Kidney tubule cell (primary cell): ENCODE measurements at regions not wholly inside any gene's neighbourhood (a gene's known extent, or its start where the extent isn't known, plus 50 kb on each side); places are given as distances from the start of the nearest gene placed in this dataset.
A peak's percentile ranks its signal among the peaks of the same experiment; 100 is the strongest.

Experiments
- DNase-seq: peaks from one replicate; pipeline ENCODE4 v3.0.0-alpha.2; 2018; ENCODE audit warnings: low spot score

- DNase-seq: no peak
Measured at GRCh38 chr3:102183186-102183585, 251.6 kb upstream of the ZPLD1 start.

DNA sequence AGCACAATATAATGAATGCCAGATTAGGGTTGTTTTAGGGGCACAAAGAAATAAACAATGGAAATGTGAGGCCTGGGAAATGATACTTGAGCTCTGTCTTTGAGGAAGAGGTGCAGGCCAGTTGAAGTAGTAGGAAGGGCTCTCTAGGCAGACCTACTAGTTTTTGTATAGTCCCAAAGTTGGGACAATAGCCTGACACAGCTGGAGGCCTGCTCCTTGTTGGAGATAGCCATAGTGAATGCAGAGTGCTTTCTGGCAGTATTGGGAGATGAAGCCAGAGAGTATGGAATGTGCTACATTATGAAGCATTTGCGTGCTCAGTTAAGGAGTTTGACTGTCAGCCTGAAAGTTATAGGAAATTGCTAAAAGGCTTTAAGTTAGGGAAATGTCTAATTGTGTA, 251.2 kb upstream of the ZPLD1 start:
- no peak for DNase-seq

DNA sequence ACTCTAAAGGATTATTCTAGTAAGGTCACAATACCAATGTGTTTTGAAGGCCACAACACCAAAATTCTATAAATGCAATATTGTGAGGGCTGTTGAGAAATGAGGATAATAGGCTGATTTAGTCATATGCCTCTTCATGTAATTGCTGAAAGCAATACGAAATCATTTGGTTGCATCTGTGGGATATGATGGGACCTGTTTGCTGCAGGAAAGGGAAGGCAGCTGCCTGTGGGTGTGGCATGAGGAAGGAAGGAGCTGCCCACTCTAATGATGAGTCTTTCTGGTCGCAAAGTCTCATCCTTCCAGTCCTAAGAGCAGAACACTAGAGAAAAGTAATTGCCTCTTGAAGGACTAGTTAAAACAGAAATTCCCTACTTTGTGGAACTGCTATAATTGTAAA, 245.3 kb upstream of the ZPLD1 start:
- DNase-seq: no peak

DNA sequence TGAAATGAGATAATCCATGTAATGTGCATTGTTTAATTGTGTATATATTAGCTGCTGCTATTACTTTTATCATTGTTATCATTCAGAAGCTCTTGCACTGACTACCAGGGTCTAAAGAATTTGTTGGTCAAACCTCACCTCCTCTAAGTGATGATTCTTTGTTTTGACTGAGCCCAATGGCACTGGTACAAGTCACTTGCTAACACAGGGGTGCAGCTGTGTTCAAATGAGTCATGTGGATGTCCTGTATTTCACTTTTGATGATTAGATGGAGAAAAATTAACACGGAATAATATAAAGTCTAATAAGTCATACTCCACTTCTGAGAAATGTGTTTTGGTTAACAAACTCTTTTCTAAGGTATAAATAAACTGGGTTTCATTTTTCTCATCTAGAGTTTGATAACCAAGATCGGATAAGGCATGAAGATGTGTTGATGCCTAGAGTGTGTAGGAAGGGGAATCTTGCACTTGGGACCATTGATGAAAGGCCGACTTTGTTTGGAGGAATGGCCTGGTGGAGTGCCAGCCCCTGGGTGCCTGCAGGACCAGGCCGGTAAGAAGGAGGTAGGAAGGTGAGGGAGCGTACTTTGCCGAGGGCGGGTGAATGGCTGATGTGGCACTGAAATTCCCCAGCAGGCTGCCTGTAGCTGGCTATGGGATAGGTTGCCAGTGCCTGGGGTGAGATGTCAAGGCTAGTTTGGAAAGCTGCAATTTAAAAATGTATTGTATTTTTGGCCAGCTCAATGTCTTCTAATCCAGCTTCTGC, 244.7 kb upstream of the ZPLD1 start:
- DNase-seq: peak; percentile 80

GRCh38 chr3:102192575-102192974, 242.2 kb upstream of the ZPLD1 start:
- DNase-seq: peak; percentile 79

DNA sequence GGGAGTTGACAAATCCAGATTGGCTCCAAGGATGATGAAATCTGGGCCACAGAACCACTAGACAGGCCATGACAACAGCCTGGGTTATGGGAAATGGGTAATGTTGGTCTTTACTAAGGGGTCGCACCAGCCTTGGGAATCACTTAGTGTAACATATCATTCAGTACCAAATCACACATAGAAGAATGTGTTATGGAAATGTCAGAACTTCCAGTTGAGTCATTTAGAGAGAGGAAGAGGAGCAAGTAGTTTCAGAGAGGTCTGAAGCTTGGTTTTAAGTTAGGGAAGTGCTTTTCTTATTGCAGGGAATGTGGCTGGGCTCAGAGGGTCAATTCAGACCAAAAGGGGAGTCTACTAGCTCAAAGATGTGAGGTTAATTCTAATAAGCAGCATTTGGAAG, 241.6 kb upstream of the ZPLD1 start:
- peak; percentile 51 for DNase-seq

DNA sequence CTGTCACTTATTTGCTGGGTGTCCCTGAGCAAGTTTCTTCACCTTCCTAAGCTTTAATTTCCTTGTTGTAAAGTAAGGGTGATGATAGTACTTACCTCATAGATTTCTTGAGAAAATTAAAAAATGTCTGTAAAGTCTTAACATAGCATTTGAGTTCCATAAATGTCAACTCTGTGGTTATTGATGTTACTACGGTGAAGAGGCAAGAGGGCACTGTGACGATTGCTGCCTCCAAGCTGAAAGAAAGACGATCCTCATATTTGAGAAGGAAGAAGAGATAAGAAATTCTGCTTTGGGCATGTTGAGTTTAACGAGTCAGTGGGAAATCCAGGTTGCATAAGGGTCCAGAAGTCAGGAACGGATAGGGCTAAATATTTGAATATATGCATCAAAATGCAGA, 240.8 kb upstream of the ZPLD1 start:
- DNase-seq: no peak

- peak; percentile 7 for DNase-seq
Measured at GRCh38 chr3:102194760-102195159, 240.1 kb upstream of the ZPLD1 start.

DNA sequence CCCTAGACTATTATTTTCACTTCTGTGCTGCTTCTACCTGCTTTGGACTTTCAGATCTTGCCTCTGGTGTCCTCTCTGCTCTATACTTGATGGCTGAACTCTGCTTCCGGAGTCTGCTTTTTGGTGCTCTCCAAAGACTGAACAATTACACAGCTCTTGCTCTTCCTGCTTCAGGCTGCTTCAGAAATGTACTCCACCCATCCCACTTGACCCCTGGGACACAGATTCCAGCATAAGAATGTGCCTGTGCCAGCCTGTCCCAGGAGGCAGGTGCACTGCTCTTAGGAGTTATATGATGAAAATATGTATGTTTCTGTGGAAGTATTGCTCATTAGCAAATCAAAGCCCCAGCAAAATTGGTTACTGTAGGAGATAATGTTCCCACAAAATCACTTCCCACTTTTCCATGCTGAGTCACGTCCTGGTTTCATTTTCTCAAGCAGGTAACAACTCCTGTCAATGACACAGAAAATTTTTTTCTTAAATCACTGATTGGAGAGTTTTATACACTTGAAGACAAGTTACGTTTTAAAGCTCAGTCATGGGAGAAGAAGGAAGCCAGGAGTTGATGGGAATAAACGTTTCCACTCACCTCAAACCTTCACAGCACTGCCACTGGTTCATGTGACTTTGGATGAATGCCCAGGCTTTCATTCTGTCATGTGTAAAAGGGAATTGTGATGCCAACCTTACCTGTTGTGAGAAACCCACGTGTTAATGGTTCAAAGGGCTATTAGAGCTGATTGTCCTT, 239.4 kb upstream of the ZPLD1 start:
- peak; percentile 97 for DNase-seq

DNA sequence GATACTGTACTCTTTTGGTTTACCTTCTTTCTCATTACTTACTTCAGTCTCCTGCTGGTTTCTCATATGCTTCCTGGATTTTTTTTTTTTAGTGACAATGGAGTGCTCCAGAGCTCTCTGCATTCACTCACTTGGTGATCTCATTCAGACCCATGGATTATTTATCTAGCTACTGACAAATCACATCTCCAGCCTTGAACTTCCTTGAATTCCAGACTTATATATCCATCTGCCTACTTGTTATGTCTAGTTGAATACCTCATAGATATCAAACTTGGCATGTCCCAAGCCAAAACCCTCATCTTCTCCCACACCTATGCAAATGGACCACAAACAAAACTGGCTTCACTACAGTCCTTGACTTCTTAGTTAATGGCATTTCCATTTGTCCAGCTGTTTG, 234.7 kb upstream of the ZPLD1 start:
- DNase-seq: peak; percentile 90

DNA sequence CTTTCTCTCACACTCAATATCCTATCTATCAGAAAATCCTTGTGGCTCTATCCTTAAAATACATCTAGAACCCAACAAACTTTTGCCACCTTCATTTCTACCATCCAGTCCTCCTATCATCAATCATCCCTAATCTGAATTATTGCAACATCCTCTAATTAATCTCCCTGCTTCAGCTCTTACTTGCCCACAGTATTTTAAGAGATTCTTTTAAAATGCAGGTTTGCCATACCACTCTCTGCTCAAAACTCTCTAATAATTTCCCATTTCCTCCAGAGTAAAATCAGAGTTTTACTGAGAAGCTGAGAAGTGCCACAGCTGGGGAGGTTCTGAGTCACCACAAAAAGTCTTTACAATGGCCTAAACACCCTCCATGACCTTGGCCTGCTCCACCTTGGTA, 234.3 kb upstream of the ZPLD1 start:
- DNase-seq: no peak

GRCh38 chr3:102205647-102206046, 229.2 kb upstream of the ZPLD1 start:
- DNase-seq: no peak

DNA sequence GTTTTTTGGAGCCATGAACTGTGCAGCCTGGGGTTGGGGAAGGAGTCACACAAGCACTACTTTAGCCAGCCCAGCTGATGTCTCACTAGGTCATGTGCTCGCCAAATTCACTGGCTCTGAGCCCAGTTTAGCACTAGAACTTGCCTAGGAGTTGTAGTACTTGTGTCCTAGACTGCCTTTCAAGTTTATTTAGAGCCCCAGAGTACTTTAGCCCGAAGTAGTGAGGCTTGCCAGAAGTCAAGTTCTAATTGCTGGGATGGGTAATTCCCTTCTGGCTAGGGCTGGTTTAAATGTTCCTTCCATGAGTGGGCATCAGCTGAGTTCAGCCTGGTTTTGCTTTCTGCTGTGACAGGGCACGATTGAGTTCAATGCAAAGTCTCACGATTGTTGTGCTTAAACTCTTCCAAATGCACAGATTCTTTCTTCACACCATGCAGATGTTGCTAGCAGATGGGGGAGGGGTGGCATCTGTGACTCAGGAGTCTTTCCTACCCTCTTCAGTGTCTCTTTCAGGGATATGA, 228.2 kb upstream of the ZPLD1 start:
- peak; percentile 81 for DNase-seq

DNA sequence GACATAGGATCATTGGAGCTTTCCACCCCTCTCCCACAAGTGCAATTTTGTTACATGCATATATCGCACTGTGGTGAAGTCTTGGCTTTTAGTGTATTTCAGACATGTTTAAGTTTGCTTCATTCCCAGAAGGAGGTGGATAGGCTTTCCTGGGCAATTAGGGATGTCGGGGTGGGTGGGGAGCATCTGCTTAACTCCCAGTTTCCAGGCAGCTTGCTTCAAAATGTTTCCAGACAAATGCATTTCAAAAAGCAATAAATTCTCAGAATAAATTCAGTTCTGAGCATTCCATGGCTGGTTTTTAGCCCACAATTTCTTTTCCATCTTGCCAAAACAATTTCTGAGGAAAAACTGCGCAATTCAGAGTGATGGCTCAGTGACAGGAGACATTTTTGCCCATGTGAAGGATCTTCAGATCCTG, 227.7 kb upstream of the ZPLD1 start:
- DNase-seq: no peak

GRCh38 chr3:102215166-102215565, 219.6 kb upstream of the ZPLD1 start:
- DNase-seq: no peak

GRCh38 chr3:102223132-102223531, 211.7 kb upstream of the ZPLD1 start:
- DNase-seq: no peak

DNA sequence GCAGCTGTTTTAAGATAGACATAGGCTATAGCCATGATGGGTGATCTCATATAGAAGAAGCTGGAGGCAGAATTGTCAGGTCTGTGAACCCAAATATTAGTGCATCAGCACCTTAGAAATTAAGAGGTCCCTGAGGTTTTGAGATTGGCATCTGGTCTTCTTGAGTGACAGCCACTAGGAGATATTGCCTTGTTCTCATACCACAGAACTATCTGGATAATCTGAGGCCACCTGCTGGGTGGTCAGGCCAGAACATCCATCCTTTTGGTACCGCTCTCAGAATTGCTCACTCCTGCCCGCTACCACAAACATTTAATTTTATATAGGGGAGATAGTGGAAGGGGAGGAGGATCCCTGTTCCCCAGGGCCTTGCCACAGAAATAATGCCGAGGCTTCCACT, 210.6 kb upstream of the ZPLD1 start:
- DNase-seq: peak; percentile 62

- no peak for DNase-seq
Measured at GRCh38 chr3:102225005-102225404, 209.8 kb upstream of the ZPLD1 start.

GRCh38 chr3:102225407-102226132, 209.2 kb upstream of the ZPLD1 start:
- DNase-seq: peak; percentile 90

GRCh38 chr3:102226463-102226862, 208.4 kb upstream of the ZPLD1 start:
- no peak for DNase-seq

- peak; percentile 84 for DNase-seq
Measured at GRCh38 chr3:102229062-102229655, 205.7 kb upstream of the ZPLD1 start.

DNA sequence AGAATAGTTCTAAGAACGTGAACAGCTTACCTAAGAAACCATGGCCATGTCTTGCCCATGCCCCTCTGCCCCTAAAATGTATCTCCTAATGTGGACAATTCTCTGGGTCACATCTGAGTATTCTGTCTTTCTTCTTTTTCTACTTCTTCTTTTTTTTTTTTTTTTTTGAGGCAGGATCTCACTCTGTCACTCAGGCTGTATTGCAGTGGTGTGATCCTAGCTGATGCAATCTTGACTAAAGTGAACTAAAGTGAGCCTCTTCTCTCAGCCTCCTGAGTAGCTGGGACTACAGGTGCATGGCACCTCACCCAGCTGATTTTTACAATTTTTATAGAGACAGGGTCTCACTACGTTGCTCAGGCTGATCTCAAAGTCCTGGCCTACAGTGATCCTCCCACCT, 204.8 kb upstream of the ZPLD1 start:
- DNase-seq: no peak
